ENCODE measurements at regions not wholly inside any gene's neighbourhood (a gene's known extent, or its start where the extent isn't known, plus 50 kb on each side); places are given as distances from the start of the nearest gene placed in this dataset.
"Not testable (repeated sequence)": the region's sequence is repeated elsewhere in the genome, so short reads cannot be mapped to it uniquely, and the experiment has no call there.

DNA sequence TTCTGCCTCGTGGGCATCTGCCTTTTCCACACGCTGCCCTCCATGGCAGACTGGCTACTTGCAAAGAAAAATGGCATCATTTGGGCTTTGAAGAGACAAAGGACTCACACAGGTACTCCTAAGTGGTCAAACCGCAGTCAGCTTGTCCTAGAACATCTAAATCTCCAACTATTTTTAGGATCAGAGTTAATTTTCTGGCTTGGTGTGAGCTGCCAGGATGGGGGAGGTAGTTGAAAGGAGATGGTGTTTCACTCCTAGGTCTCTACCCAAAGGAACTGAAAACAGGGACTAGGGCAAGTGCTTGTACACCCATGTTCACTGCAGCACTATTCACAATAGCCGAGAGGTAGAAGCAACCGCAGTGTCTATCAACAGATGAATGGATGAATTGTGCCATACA is 107.9 kb upstream of the ATL2 start:
- no peak for DNase-seq (ENCODE audit: extremely low read depth in 1 of 2, low read depth in 1 of 2)

DNA sequence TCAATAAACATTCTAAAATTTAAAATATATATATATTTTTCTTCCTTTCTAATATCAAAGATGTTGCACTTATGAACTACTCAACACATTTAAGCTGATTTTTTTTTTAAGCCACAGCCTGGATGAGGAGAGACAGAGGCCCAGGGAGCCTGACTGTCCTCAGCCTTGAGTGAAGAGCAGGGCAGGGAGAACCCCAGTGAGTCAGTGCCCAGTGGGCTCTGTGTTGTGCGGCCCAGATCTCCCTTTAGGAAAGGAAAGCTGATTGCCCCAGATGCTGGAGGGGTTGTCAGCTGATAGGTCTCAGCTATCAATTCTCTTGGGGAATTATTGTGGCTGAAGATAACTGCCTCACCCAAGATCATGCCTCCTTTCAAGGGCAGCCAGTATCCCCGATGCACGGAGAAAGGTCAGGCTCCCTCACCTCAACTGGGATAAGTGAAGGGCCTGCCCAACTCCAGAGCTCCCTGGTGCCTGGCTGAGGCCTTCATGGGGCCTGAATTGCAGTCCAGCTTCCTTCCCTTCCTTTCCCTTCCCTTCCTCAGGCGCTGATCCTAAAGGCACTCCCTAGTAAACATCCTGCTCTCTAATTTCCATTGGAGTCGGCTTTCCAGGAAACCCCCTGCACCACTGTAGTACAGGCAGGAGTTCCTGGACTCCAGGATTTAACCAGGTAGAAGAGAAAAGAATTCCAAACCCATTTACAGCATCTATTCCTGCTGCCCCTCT is 106.9 kb upstream of the ATL2 start:
- no peak for DNase-seq (ENCODE audit: extremely low read depth in 1 of 2, low read depth in 1 of 2)

DNA sequence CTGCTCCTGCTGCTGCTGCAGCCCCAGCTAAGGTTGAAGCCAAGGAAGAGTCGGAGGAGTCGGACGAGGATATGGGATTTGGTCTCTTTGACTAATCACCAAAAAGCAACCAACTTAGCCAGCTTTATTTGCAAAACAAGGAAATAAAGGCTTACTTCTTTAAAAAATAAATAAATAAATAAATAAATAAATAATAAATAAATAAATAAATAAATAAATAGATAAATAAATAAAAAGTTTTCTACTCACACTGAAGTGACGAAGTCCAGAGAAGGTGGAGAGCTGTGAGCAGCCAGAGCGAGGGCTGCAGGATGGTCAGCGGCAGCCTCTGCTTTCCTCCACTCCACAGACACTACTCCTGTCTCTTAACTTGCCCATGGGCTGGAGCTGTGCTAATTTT is 105.6 kb upstream of the ATL2 start:
- not testable (repeated sequence) for DNase-seq (ENCODE audit: extremely low read depth in 1 of 2, low read depth in 1 of 2)

DNA sequence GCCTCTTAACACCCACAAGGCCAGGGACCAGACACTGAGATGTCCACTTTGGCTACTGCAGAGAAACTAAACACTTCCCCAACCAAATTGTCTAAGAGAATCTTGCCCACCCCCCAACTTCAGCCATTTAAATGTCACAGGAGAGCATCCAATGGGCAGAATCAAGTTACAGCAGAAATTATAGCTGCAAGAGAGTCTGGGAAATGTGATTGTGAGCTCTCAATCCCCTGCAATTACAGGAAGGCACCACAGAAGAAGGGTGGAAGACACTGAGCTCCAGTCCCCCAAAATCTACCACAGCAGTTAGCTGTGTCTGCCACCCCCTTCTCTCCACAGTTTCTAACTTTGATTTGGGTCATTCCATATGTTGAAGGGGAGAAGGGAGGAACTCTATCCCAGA is 103.5 kb upstream of the ATL2 start:
- no peak for DNase-seq (ENCODE audit: extremely low read depth in 1 of 2, low read depth in 1 of 2)

DNA sequence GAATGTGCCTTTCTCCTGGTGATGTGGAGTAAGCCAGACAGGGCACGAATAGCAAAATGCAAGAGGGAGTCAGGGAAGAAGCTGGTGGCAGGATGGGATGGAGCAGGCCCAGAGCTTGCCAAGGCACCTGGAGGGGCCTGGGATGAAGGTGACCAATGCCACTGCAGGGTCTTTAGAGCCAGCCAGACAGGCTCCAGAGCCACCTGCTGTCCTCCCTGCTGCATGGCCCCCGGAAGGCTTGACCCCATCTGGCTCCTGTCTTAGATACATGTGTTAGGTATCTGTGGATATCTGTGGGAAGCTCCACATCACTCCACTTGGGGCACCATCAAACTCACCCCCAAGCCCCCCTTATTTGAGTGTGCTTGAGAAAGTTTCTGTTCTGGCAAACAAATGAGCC is 99.9 kb upstream of the ATL2 start:
- DNase-seq (ENCODE audit: extremely low read depth in 1 of 2, low read depth in 1 of 2): no peak

DNA sequence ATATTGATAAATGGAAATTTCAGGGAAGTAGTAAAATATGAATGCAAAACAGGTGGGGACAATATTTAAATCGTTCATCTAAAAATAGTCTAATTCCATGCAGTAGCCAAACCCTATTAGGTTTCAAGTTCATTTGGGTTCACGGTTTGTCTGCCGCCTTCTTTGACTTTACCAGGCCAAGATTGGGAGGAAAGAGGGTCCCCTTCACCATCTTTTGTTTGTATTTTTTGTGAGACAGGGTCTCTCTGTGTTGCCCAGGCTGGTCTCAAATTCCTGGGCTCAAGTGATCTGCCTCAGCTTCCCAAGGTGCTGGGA is 98.5 kb upstream of the ATL2 start:
- no peak for DNase-seq (ENCODE audit: extremely low read depth in 1 of 2, low read depth in 1 of 2)

DNA sequence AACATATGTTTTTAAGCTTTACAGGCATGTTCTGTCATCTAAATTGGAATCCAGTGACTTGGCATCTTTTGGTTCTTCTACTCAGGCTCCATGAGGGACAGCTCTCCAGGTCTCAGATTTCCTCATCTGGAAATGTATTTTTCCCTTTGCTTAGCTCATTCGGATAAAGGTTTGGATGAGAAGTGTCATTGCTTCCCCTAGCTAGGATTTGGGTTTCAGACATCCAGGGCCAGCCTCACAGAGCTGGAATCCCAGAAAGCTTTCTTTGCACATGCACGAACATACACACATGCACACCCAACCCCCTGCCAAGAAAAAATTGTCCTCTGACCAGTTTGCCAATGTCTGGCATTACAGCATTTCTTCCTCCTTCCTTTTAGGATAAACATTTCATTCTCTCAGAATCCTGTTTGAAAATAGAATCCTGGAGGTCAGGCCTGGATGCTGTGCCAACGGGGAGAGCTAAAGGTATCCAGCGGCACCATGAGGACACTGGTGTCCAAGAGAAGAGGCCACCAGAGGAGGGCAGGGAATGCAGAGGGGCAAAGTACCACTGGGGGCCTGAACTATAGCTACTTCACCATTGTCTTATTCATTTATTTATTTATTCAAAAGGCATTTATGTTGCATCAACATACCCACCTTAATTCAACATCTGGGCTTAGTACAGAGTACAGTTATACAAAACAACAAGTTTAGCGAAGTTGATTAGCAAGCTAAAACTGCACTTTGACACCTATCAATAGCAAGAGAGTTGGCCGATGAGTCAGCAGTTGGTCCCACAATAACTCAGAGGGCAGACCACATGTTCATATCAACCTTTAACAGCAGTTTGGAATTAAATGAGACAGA is 97.9 kb upstream of the ATL2 start:
- no peak for DNase-seq (ENCODE audit: extremely low read depth in 1 of 2, low read depth in 1 of 2)

DNA sequence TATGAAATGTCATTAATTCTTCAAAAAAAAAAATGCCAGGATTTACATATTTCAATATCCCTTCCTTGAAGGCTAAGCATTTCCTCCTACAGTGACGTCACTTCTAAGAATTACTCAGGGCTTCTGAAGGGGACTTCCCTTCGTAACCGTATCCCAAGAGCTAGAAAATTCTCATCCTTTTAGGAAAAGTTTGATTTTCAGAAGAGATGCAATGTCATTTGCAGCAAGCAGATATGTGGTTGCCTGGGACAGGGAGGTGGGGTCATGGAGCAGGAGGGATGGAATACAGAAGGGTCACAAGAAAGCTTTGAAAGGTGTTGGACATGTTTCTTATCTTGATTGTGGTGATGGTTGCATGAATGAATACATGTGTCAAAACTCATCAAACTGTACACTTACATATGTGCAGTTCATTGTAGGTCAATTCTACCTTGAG is 97.0 kb upstream of the ATL2 start:
- no peak for DNase-seq (ENCODE audit: extremely low read depth in 1 of 2, low read depth in 1 of 2)

DNA sequence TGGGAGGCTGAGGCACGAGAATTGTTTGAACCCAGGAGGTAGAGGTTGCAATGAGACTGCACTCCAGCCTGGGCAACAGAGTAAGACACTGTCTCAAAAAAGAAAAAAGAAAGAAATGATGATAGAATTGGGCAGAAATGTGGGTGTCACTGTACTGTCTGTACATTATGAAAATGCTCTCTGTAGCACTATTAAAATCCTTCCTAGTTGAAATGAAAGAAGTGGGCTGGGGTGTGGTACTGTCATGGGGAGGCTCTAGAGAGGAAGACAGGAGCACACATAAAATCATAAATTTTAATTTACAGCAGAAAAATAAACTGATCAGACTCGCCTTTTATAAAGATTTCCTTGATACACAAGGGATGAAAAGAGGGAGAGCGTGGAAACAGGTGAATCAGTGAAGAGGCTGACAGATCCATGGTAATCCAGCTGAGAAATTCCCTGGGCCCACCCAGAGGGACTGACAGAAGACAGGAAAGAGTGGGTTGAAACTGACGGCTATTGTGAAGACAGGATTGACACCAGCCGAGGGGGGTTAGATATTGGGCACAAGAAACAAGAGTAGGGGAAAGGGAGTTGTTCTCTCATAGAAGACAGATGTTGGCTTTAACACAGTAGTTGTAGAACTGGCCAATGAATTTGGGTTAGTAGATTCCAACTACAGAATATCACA is 96.4 kb upstream of the ATL2 start:
- DNase-seq (ENCODE audit: extremely low read depth in 1 of 2, low read depth in 1 of 2): no peak

DNA sequence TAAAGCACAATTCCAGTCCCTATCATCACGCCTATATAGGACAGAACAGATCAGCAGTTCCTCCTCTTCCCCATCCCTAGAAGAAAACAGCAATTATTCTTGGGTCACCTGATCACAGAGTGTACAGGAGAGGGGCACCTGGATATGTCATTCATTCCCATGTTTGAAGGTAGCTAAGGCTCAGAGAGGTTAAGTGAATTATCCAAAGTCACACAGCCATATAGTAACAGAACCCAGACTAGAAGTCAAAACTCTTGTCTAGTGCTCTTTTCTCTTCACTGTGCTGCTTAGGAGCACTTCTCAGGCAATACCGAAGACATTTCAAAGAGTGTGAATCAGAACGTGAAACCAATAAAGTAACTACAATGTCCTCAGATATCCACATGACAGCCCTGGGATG is 93.0 kb upstream of the ATL2 start:
- DNase-seq (ENCODE audit: extremely low read depth in 1 of 2, low read depth in 1 of 2): no peak

DNA sequence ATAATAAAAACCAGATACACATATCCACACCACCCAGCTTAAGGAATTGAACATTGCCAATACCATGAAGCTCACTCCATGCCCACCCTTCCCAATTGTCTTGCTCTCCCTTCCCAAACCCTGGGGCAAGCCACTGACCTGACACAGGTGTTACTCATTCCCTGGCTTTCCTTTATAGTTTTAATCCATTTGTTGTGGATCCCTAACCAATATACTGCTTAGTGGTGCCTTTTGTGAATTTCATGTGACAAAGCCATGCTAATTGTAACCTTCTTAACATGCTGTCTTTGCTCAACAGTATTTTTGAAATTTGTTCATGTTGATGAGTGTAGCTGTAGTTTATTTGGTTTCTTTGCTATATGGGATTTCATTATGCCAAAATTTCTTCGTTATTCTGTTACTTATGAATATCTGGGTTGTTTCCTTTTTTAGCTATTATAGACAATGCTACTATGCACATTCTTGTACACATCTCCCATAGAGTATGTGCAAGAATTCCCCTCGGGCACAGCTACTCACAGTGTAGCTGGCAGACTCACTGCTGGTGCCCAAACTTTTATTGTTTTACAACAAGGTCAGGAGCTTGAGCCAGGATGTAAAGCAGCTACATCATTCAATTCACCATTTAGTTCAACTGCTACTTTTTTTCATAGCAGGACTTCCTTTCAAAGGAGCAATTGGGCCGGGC is 90.8 kb upstream of the ATL2 start:
- no peak for DNase-seq (ENCODE audit: extremely low read depth in 1 of 2, low read depth in 1 of 2)

DNA sequence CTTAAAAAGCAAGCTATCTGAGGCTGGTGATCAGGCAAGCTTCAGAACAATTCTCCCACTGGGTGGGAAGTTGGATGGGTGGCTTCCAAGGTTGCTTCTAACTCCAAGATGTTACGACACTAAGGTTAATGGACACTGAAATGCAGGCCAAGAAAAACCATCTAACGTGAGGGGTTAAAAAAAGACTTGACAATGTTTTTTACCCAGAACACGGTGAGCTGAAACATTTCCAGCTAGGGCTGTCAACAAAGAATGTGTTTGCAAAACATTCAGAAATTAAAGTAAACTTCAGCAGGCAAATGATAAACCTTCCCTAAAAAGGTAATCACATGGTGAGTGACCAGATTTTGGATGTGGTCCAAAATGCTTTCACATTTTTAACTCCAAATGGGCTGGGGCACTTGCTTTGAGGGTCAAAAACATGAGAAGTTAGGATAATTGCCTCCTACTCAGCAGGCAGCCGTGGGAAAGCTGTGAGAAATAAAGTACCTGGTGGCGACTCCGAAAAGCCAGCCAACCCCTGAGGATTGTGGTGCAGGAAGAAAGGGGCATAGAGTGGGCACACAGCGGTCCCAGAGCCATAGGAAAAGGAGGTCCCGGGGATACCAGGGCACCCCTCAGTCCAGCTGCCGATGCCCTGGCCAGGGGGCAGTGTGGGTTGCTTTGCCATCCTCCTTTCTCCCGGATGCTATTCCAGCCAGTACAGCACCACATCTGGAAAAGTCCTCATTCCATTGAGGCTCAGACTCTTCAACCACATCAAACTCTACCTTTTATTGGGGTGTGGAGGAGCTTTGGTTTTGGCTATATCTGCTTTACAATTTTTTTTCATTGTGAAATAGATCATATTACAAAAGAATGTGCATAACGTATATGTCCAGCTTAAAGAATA is 90.0 kb upstream of the ATL2 start:
- DNase-seq (ENCODE audit: extremely low read depth in 1 of 2, low read depth in 1 of 2): no peak

DNA sequence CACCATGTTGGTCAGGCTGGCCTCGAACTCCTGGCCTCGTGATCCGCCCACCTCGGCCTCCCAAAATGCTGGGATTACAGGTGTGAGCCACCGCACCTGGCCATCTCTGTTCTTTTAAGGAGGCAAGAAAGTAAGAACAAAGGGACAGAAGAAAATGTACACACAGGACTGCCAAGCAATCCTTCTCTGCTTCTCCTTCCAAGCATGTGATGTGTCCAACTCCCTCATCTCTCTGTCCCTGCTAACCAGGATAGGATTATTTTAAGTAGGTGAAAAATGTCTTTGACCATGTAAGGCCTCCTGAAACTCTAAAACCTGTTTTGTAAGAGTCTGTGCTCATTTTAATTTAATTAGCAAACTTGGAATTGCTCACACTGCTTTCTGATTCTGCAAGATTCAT is 89.3 kb upstream of the ATL2 start:
- no peak for DNase-seq (ENCODE audit: extremely low read depth in 1 of 2, low read depth in 1 of 2)

DNA sequence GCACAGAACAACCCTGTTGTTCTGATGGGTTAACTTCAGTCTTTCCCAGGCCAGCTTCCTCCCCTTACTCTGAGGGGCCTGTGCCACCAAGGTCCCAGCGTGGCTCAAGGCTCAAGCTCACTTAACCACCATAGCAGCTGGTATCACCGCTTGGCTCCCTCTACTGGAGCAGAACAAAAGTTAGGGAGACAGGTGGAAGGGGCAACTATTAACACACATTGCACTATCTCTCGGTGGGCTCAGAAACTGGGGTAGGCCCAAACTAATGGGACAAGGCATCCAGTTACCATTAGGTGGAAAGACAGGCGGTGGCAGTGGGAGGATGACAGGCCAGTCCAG is 88.7 kb upstream of the ATL2 start:
- no peak for DNase-seq (ENCODE audit: extremely low read depth in 1 of 2, low read depth in 1 of 2)

DNA sequence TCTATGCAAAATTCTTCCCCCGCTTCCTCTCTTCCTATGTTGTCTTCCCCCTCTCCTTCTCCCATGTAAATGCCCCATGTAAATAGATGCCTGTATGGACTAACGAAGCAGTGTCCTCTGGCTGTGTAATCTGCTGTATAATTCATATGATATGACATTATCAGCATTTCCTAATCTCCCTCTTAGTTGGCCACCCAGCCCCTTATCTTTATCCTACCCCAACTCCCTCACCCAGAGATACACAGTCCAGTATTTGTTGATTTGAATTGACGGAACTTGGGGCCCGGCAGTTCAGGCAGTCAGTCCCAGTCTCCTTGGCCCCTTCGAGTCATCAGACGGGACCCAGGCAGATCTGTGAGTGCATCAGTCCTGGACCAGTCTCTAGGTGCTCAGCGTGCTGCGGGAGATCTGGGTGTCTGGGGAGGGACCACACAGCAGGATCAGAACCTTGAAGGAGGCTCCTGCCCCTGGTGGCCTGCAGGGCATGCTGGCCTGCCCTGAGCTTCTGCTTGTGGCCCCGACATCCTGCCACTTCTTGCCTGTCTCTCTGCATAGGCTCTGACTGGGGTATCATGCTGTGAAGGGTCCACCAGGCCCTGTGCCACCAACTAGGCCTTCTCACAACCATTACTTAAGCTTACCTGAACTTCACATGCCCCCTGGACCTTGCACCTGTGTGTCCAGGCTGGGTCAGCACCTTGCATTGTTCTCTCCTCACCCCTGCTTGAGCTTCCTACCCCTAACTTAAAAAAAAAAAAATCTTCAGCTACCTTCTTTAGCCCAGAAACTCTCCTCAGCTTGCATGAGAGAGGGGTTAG is 88.1 kb upstream of the ATL2 start:
- no peak for DNase-seq (ENCODE audit: extremely low read depth in 1 of 2, low read depth in 1 of 2)

DNA sequence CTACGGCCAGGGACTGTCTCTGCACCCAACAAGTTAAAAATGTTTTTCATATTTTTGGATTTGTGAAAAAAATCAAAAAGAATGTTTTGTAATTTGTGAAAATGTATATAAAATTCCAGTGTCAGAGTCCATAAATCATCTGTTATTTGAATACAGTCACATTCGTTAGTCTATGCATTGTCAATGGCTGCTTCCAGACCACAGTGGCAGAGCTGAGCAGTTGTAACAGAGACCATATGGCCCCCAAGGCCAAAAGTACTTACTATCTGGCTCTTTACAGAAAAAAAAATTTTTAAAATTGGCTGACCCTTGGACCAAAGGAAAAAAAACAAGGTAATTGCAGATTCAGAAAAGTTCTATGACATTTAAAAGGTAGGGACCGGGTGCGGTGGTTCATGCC is 86.7 kb upstream of the ATL2 start:
- no peak for DNase-seq (ENCODE audit: extremely low read depth in 1 of 2, low read depth in 1 of 2)

DNA sequence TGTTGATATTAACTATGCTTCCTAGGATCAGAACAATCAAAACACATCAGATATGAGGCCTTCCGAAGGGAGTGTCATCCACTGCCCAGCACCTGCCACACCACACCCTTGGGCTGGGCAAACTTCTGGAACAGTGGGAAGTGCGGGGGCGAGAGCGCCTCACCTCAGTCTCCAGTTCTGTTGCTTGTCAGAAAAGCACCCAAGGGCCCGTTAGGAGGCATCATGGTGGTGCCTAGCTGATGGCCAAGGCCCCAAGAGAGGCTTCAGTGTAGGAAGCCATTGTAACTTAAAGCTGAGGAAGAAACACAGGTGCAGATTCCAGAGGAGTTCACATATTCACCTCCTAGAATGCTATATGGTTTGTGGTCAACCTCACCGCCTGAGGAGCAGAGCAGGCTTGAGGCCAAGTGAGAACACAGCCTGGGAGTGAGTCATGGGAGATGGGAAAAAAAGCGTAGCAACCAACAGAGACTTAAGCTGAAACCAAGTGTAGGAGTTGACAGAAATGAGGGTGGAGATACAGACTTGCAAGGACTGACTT is 85.1 kb upstream of the ATL2 start:
- DNase-seq (ENCODE audit: extremely low read depth in 1 of 2, low read depth in 1 of 2): no peak

DNA sequence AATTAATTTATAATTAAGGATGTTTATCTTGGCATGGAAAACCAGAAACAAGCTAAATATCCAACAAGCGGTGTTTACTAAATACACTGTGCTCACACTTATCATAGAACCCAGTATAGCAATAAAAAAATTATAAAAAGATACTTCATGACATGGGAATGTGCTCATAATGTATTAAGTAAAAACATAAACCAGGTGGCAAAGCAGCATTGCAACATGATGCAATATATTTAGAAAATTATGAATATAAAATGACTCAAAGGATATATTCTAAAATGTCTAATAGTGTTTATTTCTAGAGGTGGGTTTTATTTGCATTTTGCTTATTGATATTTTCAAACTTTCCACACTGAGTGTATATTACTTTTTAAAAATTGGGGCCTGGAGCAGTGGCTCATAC is 84.4 kb upstream of the ATL2 start:
- DNase-seq (ENCODE audit: extremely low read depth in 1 of 2, low read depth in 1 of 2): no peak

DNA sequence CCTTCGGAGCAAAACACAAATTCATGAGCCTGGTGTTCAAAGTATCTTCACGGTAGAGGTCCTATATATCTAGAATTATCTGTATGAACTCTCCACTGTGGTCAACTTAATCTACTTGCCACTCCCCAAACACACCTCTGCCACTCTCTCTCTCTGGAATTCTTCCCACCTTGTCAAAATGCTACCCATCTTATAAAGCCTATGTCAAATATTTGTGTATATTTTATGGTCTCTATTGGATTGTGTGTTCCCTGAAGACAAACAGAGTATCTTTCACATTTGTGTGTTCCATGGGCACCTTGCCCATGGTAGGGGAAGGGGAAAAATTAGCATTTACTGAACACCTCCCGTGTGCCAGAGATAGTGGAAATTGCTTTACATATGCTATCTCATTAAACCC is 83.2 kb upstream of the ATL2 start:
- no peak for DNase-seq (ENCODE audit: extremely low read depth in 1 of 2, low read depth in 1 of 2)

DNA sequence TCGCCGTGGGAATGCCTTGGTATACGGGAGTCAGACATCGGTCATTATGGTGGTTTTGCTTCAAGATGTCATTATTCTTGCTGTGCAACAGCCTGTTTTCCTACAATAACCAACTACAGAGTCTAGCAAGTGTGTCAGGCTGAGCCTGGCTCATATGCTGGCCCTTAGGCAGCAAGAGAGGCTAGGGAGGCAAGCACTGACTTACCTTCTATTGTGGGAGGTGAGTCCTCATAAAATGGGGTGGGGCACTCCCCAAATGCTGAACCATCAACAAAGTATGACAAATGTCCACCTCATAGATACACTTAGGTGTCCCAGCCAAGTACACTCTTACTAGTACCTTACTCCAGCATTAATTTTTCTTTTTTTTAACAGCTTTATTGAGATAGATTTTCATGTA is 77.0 kb upstream of the ATL2 start:
- no peak for DNase-seq (ENCODE audit: extremely low read depth in 1 of 2, low read depth in 1 of 2)

Measured in activated CD8-positive, alpha-beta memory T cell treated with anti-CD3 and anti-CD28 coated beads for 1 hour (primary cell).